Retinal pigment epithelial cell (primary cell): ENCODE measurements at regions not wholly inside any gene's neighbourhood (a gene's known extent, or its start where the extent isn't known, plus 50 kb on each side); places are given as distances from the start of the nearest gene placed in this dataset.
"Not testable (repeated sequence)": the region's sequence is repeated elsewhere in the genome, so short reads cannot be mapped to it uniquely, and the experiment has no call there.

ENCODE experiments used
- DNase-seq: peaks from one replicate; pipeline ENCODE4 v3.0.0-alpha.2; 2010; ENCODE audit warnings: low read depth
- H3K4me3 ChIP-seq: 2 replicates; pipeline ENCODE4 v1.5.1; 2011; ENCODE audit warnings: mild to moderate bottlenecking, low read length, control low read depth, moderate library complexity
- CTCF ChIP-seq: conservative IDR thresholded peaks from 2 replicates; pipeline ENCODE4 v1.5.1; 2011; ENCODE audit warnings: low read depth, low read length, control low read depth, inconsistent platforms

- no peak for DNase-seq
- H3K4me3 ChIP-seq, result no peak overlapping the region
- TF ChIP-seq CTCF, result no peak
Measured at GRCh38 chr3:24566927-24567326, 72.3 kb upstream of the THRB start.

GRCh38 chr3:24572409-24572808 lies 77.8 kb upstream of the THRB start:
- not testable (repeated sequence) for H3K4me3 ChIP-seq, DNase-seq

- no peak for TF ChIP-seq CTCF
- no peak for DNase-seq
- H3K4me3 ChIP-seq, result no peak overlapping the region
Measured at GRCh38 chr3:24573576-24573975, 78.9 kb upstream of the THRB start.

GRCh38 chr3:24578324-24578723 lies 83.7 kb upstream of the THRB start:
- TF ChIP-seq CTCF, result no peak
- no peak overlapping the region for H3K4me3 ChIP-seq
- DNase-seq, result no peak

GRCh38 chr3:24578951-24579421 lies 84.3 kb upstream of the THRB start:
- TF ChIP-seq CTCF, result no peak
- H3K4me3 ChIP-seq, result no peak overlapping the region
- no peak for DNase-seq

- no peak for DNase-seq
- H3K4me3 ChIP-seq, result no peak overlapping the region
Measured at GRCh38 chr3:24582431-24583403, 88.1 kb upstream of the THRB start.

GRCh38 chr3:24586920-24587319 lies 92.3 kb upstream of the THRB start:
- DNase-seq, result no peak
- H3K4me3 ChIP-seq, result no peak overlapping the region
- no peak for TF ChIP-seq CTCF

More at GRCh38 chr3:24582431-24583403, 88.1 kb upstream of the THRB start:
- peak; percentile 24 for TF ChIP-seq CTCF
